Caco-2 (cell line): ENCODE measurements at regions not wholly inside any gene's neighbourhood (a gene's known extent, or its start where the extent isn't known, plus 50 kb on each side); places are given as distances from the start of the nearest gene placed in this dataset.
"Not testable (repeated sequence)": the region's sequence is repeated elsewhere in the genome, so short reads cannot be mapped to it uniquely, and the experiment has no call there.

ENCODE experiments used
- BruUV-seq: library from RNA; stranded (reverse); fragments of 400-500 nt; replicated peaks from 2 replicates; lab custom pipeline; 2021; lab: Mats Ljungman, UMichigan
- CTCF ChIA-PET: fragments of 300-600 bp; sonication (Branson Sonifier 250); formaldehyde crosslinking; loops from one replicate; lab custom pipeline; 2022; ENCODE audit warnings: antibody characterized with exemption; lab: Charles Lee
- POLR2A ChIA-PET: fragments of 300-600 bp; sonication (Branson Sonifier 250); formaldehyde crosslinking; loops from one replicate; lab custom pipeline; 2022; ENCODE audit warnings: antibody characterized with exemption; lab: Charles Lee
- DNase-seq, 2 experiments: peaks; one replicate each; pipeline versions ENCODE4 v3.0.0 to v3.0.0-alpha.2; 2020 to 2022
- H3K27me3 ChIP-seq: replicated peaks from 2 replicates; pipeline ENCODE4 v1.6.0; 2011; ENCODE audit warnings: low read length; ENCODE audit not compliant: control insufficient read depth, insufficient read depth
- H3K36me3 ChIP-seq: 2 replicates; pipeline ENCODE4 v1.5.1; 2011; ENCODE audit warnings: low read length; ENCODE audit not compliant: control insufficient read depth, insufficient read depth
- H3K4me1 ChIP-seq: fragments of 250-450 bp; sonication (Bioruptor Pico); 2 replicates; pipeline ENCODE4 v1.5.1; 2020; ENCODE audit warnings: mild to moderate bottlenecking
- H3K4me3 ChIP-seq: 2 replicates; pipeline ENCODE4 v1.5.1; 2011; ENCODE audit warnings: low read depth, mild to moderate bottlenecking, control low read depth, low read length
- H3K9me3 ChIP-seq: fragments of 250-450 bp; sonication (Bioruptor Pico); 2 replicates; pipeline ENCODE4 v1.5.1; 2020; ENCODE audit warnings: mild to moderate bottlenecking, moderate library complexity
- H3K27ac Mint-ChIP-seq: one replicate; pipeline ENCODE4 v1.8.0; 2022; ENCODE audit warnings: mixed read lengths; ENCODE audit not compliant: unreplicated experiment
- H3K27me3 Mint-ChIP-seq: one replicate; pipeline ENCODE4 v1.8.0; 2022; ENCODE audit warnings: mixed read lengths; ENCODE audit not compliant: insufficient read depth, unreplicated experiment
- H3K36me3 Mint-ChIP-seq: one replicate; pipeline ENCODE4 v1.8.0; 2022; ENCODE audit warnings: mild to moderate bottlenecking, mixed read lengths; ENCODE audit not compliant: insufficient read depth, unreplicated experiment
- H3K4me1 Mint-ChIP-seq: one replicate; pipeline ENCODE4 v1.8.0; 2022; ENCODE audit warnings: low read depth, mixed read lengths; ENCODE audit not compliant: unreplicated experiment
- H3K4me3 Mint-ChIP-seq: one replicate; pipeline ENCODE4 v1.8.0; 2022; ENCODE audit warnings: mild to moderate bottlenecking, moderate library complexity, mixed read lengths; ENCODE audit not compliant: unreplicated experiment
- H3K9me3 Mint-ChIP-seq: one replicate; pipeline ENCODE4 v1.8.0; 2022; ENCODE audit warnings: mixed read lengths; ENCODE audit not compliant: unreplicated experiment
- CTCF ChIP-seq, 2 experiments: fragments of 200-600 bp in 1 of 2; IDR thresholded peaks; 1 replicate in 1 of 2; 2 replicates in 1 of 2; pipeline versions ENCODE4 v1.5.1 to v1.8.0; 2011 to 2022; ENCODE audit warnings: antibody characterized with exemption in 1 of 2, control low read depth in 1 of 2, inconsistent platforms in 1 of 2, low read depth in 1 of 2, low read length in 1 of 2, mild to moderate bottlenecking in 1 of 2, moderate library complexity in 1 of 2; ENCODE audit not compliant: insufficient read depth in 1 of 2, severe bottlenecking in 1 of 2, unreplicated experiment in 1 of 2
- intact Hi-C: fragments of 100-400 bp; cut with micrococcal nuclease; formaldehyde crosslinking; loops from one replicate; pipeline ENCODE4 v1.10.0; 2022; ENCODE audit not compliant: unreplicated experiment

GRCh38 chr15:24311692-24312091, 363.9 kb upstream of the NPAP1 start:
- H3K36me3 ChIP-seq, H3K4me1 ChIP-seq, H3K4me1 Mint-ChIP-seq, DNase-seq, CTCF ChIA-PET, H3K27me3 ChIP-seq, H3K9me3 Mint-ChIP-seq, H3K9me3 ChIP-seq, H3K27ac Mint-ChIP-seq, H3K36me3 Mint-ChIP-seq, H3K4me3 Mint-ChIP-seq, H3K4me3 ChIP-seq, BruUV-seq, POLR2A ChIA-PET, H3K27me3 Mint-ChIP-seq: not testable (repeated sequence)
- intact Hi-C loops, result loop anchor here (5.0 kb wide), 1 partner anchor 99 kb away; no protein-coding TSS in a partner anchor

DNA sequence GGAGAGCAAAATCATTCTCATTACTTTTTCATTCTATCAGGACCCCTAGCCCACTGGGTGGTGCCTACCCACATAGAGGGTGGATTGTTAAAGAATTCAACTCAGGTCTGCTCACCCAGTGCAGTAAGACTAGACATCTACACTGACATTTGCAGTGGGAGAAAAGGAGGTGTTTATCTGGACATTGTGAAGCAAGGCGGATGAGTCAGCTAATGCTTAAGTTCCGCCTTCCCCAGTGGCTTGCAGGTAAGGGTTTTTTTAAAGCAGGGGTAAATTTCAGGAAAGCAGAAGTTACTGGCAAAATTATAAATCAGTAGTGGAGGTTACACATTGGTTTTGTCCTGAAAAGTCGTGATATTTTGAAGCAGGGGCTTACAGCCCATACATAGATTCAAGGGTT, 359.2 kb upstream of the NPAP1 start:
- CTCF ChIA-PET, BruUV-seq, H3K4me3 ChIP-seq: not testable (repeated sequence)

GRCh38 chr15:24318981-24319380, 356.6 kb upstream of the NPAP1 start:
- H3K27ac Mint-ChIP-seq, result no peak overlapping the region
- no peaks in the 10 kb centered on the region for H3K36me3 ChIP-seq
- CTCF ChIA-PET, result no interaction called here
- H3K27me3 Mint-ChIP-seq, result no peaks in the 10 kb centered on the region
- no peaks in the 10 kb centered on the region for H3K4me1 Mint-ChIP-seq
- no peaks in the 10 kb centered on the region for H3K36me3 Mint-ChIP-seq
- intact Hi-C loops, result no loop called here
- H3K9me3 ChIP-seq, result no peaks in the 10 kb centered on the region
- no peak overlapping the region for H3K4me3 ChIP-seq
- no peaks in the 10 kb centered on the region for H3K4me1 ChIP-seq
- no peaks in the 10 kb centered on the region for H3K27me3 ChIP-seq
- no peak for TF ChIP-seq CTCF (IDR thresholded peaks at IDR 0.05; ENCODE audit: insufficient read depth in 1 of 2, low read depth in 1 of 2, low read length in 1 of 2, severe bottlenecking in 1 of 2, unreplicated experiment in 1 of 2)
- H3K9me3 Mint-ChIP-seq, result no peaks in the 10 kb centered on the region
- BruUV-seq, result no TSS peak
- POLR2A ChIA-PET, result no interaction called here
- no peak overlapping the region for H3K4me3 Mint-ChIP-seq
- DNase-seq, result no peak

More for the DNA sequence above, 359.2 kb upstream of the NPAP1 start:
- H3K4me1 Mint-ChIP-seq, POLR2A ChIA-PET, H3K27ac Mint-ChIP-seq, H3K27me3 Mint-ChIP-seq, H3K27me3 ChIP-seq, DNase-seq, H3K9me3 ChIP-seq, H3K4me1 ChIP-seq, intact Hi-C loops, H3K4me3 Mint-ChIP-seq, H3K9me3 Mint-ChIP-seq, H3K36me3 ChIP-seq, H3K36me3 Mint-ChIP-seq: not testable (repeated sequence)

DNA sequence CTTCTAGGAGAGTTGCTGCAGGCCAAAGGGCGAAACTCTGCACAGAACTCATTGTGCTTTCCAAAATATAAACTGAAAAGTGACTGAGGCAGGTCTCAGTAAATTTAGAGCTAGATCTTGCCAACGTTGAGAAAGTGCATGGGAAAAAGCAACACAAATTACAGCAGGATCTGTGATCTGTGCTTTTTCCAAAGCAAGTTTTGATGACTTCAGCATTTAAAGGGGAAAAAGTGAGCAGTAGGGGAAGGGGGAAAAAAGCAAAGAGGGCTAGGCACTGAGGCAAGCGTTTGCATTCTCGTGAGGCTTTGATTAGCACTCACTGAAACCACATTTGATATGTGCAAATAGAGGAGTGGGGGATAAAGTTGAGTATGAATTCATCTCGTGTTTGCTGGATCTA, 351.5 kb upstream of the NPAP1 start:
- H3K9me3 Mint-ChIP-seq, H3K4me3 Mint-ChIP-seq: not testable (repeated sequence)
- intact Hi-C loops, result loop anchor here (10.0 kb wide), 1 partner anchor 689 kb away; no protein-coding TSS in a partner anchor

DNA sequence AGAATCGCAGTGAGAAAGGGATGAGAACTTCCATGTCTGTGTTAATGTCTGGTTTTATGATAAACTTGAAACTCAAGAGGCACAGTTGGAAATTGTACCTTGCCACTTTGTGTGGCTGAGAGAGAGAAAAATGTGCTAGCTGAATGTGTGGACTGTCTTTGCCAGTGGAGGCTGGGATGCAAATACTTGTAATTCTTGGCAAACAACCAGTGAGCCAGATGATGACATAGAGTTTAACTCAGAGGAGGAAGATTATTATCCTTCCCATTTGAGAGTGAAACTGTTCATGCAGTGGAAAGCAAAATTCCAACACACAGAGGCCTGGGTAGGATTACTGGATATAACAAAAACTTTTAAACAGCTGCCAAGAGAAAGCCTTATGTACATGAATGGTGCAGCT, 349.1 kb upstream of the NPAP1 start:
- BruUV-seq, H3K27ac Mint-ChIP-seq, H3K36me3 ChIP-seq, H3K9me3 ChIP-seq, H3K4me3 ChIP-seq, H3K36me3 Mint-ChIP-seq, H3K9me3 Mint-ChIP-seq, POLR2A ChIA-PET, H3K27me3 Mint-ChIP-seq, H3K27me3 ChIP-seq, H3K4me1 Mint-ChIP-seq, DNase-seq, H3K4me3 Mint-ChIP-seq, H3K4me1 ChIP-seq, CTCF ChIA-PET: not testable (repeated sequence)
- intact Hi-C loops, result loop anchor here (10.0 kb wide), 1 partner anchor 692 kb away; no protein-coding TSS in a partner anchor

More for the DNA sequence above, 351.5 kb upstream of the NPAP1 start:
- H3K9me3 ChIP-seq, BruUV-seq, H3K36me3 ChIP-seq, H3K4me1 Mint-ChIP-seq, POLR2A ChIA-PET, DNase-seq, H3K4me1 ChIP-seq, H3K27ac Mint-ChIP-seq, H3K36me3 Mint-ChIP-seq, H3K27me3 ChIP-seq, H3K27me3 Mint-ChIP-seq, H3K4me3 ChIP-seq, CTCF ChIA-PET: not testable (repeated sequence)

DNA sequence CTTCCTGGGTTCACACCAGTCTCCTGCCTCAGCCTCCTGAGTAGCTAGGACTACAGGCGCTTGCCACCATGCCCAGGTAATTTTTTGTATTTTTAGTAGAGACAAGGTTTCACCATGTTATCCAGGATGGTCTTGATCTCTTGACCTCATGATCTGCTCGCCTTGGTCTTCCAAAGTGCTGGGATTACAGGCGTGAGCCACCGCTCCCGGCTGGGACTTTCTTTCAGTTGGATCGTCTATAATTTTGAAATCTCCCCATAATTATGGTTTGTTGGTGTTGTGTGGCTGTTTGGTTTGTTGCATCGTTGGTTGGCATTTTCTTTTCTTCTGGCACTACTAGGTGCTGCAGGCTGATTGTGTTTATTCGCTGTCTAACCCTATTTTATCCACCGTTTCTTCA, 343.6 kb upstream of the NPAP1 start:
- POLR2A ChIA-PET, H3K4me3 Mint-ChIP-seq, CTCF ChIA-PET, H3K9me3 ChIP-seq, H3K4me1 Mint-ChIP-seq, H3K4me3 ChIP-seq, intact Hi-C loops, H3K27me3 ChIP-seq, BruUV-seq, DNase-seq, H3K4me1 ChIP-seq, H3K27ac Mint-ChIP-seq, H3K36me3 Mint-ChIP-seq, H3K36me3 ChIP-seq, H3K27me3 Mint-ChIP-seq: not testable (repeated sequence)
- peaks cover 23% of the 10 kb centered on the region for H3K9me3 Mint-ChIP-seq
